GM19240 (cell line): ENCODE measurements at regions not wholly inside any gene's neighbourhood (a gene's known extent, or its start where the extent isn't known, plus 50 kb on each side); places are given as distances from the start of the nearest gene placed in this dataset.

ENCODE experiments used
- DNase-seq: peaks from one replicate; pipeline ENCODE4 v3.0.0; 2011; ENCODE audit warnings: low spot score; ENCODE audit not compliant: insufficient read length

- no peak for DNase-seq
Measured at GRCh38 chr15:70328679-70329115, 231.0 kb upstream of the TLE3 start.

- no peak for DNase-seq
Measured at GRCh38 chr15:70327856-70328678, 230.3 kb upstream of the TLE3 start.

GRCh38 chr15:70327328-70327855, 229.7 kb upstream of the TLE3 start:
- no peak for DNase-seq

- no peak for DNase-seq
Measured at GRCh38 chr15:70324001-70324974, 226.6 kb upstream of the TLE3 start.

- no peak for DNase-seq
Measured at GRCh38 chr15:70323111-70323851, 225.6 kb upstream of the TLE3 start.

- no peak for DNase-seq
Measured at GRCh38 chr15:70322051-70322668, 224.4 kb upstream of the TLE3 start.

GRCh38 chr15:70321172-70321819, 223.6 kb upstream of the TLE3 start:
- DNase-seq = no peak

GRCh38 chr15:70320482-70320881, 222.8 kb upstream of the TLE3 start:
- DNase-seq = no peak

GRCh38 chr15:70320077-70320476, 222.4 kb upstream of the TLE3 start:
- no peak for DNase-seq

- DNase-seq = peak; percentile 49
Measured at GRCh38 chr15:70319466-70319865, 221.7 kb upstream of the TLE3 start.

GRCh38 chr15:70318594-70319465, 221.1 kb upstream of the TLE3 start:
- DNase-seq = no peak

- DNase-seq = no peak
Measured at GRCh38 chr15:70316059-70316600, 218.4 kb upstream of the TLE3 start.

- no peak for DNase-seq
Measured at GRCh38 chr15:70315431-70315830, 217.7 kb upstream of the TLE3 start.

- DNase-seq = no peak
Measured at GRCh38 chr15:70314688-70315087, 217.0 kb upstream of the TLE3 start.

- DNase-seq = no peak
Measured at GRCh38 chr15:70314018-70314354, 216.3 kb upstream of the TLE3 start.

- DNase-seq = no peak
Measured at GRCh38 chr15:70313099-70314017, 215.6 kb upstream of the TLE3 start.

- DNase-seq = no peak
Measured at GRCh38 chr15:70311821-70312220, 214.1 kb upstream of the TLE3 start.

GRCh38 chr15:70309716-70310115, 212.0 kb upstream of the TLE3 start:
- no peak for DNase-seq
